ENCODE measurements at regions not wholly inside any gene's neighbourhood (a gene's known extent, or its start where the extent isn't known, plus 50 kb on each side); places are given as distances from the start of the nearest gene placed in this dataset.

DNA sequence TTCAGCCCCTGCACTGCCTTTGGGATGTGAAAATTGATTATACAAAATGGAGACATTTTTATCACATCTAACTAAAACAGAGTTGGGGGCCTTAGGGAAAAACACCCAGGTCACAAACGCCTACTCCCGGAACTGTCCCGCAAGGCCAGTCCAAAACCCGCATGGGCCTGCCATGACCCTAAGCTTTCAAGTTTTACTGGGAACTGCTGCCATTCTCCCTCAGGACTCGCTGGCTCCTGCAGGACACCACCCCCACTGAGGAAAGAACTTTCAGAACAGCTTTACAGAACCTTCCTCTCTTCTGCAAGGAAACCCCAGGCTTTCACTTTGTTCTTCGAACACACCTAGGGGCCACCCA lies 320.4 kb upstream of the HS6ST1 start:
- H3K9me1 ChIP-seq (ENCODE audit: control insufficient read depth, extremely low read depth, insufficient read depth, low read length): no peaks in the 10 kb centered on the region
- no peak overlapping the region for H3K9ac ChIP-seq (ENCODE audit: control insufficient read depth, extremely low read depth, insufficient read depth, low read length)
- no peak overlapping the region for H3K4me2 ChIP-seq (ENCODE audit: control insufficient read depth, extremely low read depth, insufficient read depth, low read depth, low read length)
- no peaks in the 10 kb centered on the region for H3K79me2 ChIP-seq (ENCODE audit: control insufficient read depth, insufficient read depth, low read length)
- no peaks in the 10 kb centered on the region for H3K27me3 ChIP-seq (ENCODE audit: control insufficient read depth, extremely low read depth, insufficient read depth, low read length)
- no peaks in the 10 kb centered on the region for H3K36me3 ChIP-seq (ENCODE audit: control insufficient read depth in 2 of 2, extremely low read depth in 1 of 2, insufficient read depth in 2 of 2, low read length in 2 of 2)
- H4K20me1 ChIP-seq (ENCODE audit: control insufficient read depth, extremely low read depth, insufficient read depth, low read length): no peaks in the 10 kb centered on the region
- dilution Hi-C loops (cut with MboI; ENCODE audit: extremely low pct_ligation_motif_present, low sequenced_read_pairs): no loop called here
- H3K27ac ChIP-seq (ENCODE audit: control insufficient read depth, insufficient read depth, low read length): no peak overlapping the region
- FAIRE-seq (no peak), DNase-seq (ENCODE audit: low read depth, low spot score) (no peak)
- H3K4me3 ChIP-seq (ENCODE audit: control insufficient read depth in 2 of 3, extremely low read depth in 1 of 3, insufficient read depth in 2 of 3, low read depth in 1 of 3, low read length in 3 of 3): no peak overlapping the region
- TF ChIP-seq EZH2 (IDR thresholded peaks at IDR 0.05; ENCODE audit: low read length) (no peak), CTCF (optimal IDR thresholded peaks at IDR 0.05 in 1 of 3, IDR thresholded peaks at IDR 0.05 in 1 of 3, conservative IDR thresholded peaks at IDR 0.05 in 1 of 3; ENCODE audit: extremely low read depth in 1 of 3, insufficient read depth in 2 of 3, low read length in 3 of 3) (no peak)
- no peaks in the 10 kb centered on the region for H3K4me1 ChIP-seq (ENCODE audit: control insufficient read depth, extremely low read depth, insufficient read depth, low read length)
- no peaks in the 10 kb centered on the region for H3K9me3 ChIP-seq (ENCODE audit: control insufficient read depth, low read depth, low read length)
- no peak overlapping the region for H2AFZ ChIP-seq (ENCODE audit: control insufficient read depth, low read length)

DNA sequence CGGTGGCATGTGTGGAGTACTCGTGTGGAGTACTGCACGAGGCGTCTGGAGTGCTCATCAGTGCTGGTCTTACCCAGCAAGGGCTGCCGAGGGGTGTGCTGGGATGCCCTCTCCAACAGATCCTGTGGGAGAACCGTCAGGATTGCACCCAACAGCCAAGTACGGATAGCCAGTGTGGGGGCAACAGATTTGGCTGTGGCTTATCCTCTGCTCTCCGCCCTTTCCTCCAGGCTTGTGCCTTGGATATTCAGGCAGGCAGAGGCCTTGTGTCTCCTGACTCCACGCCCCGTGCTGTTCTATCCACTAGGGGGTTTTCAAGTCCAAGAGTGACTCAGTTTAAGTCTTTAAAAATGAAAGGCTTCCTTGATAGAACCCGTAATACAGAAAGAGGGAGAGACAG lies 321.0 kb upstream of the HS6ST1 start:
- H3K4me1 ChIP-seq (ENCODE audit: control insufficient read depth, extremely low read depth, insufficient read depth, low read length): no peaks in the 10 kb centered on the region
- no peak overlapping the region for H3K27ac ChIP-seq (ENCODE audit: control insufficient read depth, insufficient read depth, low read length)
- dilution Hi-C loops (cut with MboI; ENCODE audit: extremely low pct_ligation_motif_present, low sequenced_read_pairs): no loop called here
- H3K9me1 ChIP-seq (ENCODE audit: control insufficient read depth, extremely low read depth, insufficient read depth, low read length): no peaks in the 10 kb centered on the region
- no peaks in the 10 kb centered on the region for H3K27me3 ChIP-seq (ENCODE audit: control insufficient read depth, extremely low read depth, insufficient read depth, low read length)
- H2AFZ ChIP-seq (ENCODE audit: control insufficient read depth, low read length): no peak overlapping the region
- H3K9me3 ChIP-seq (ENCODE audit: control insufficient read depth, low read depth, low read length): no peaks in the 10 kb centered on the region
- FAIRE-seq (no peak), DNase-seq (ENCODE audit: low read depth, low spot score) (no peak)
- TF ChIP-seq EZH2 (IDR thresholded peaks at IDR 0.05; ENCODE audit: low read length): no peak
- no peak for TF ChIP-seq CTCF (optimal IDR thresholded peaks at IDR 0.05 in 1 of 3, IDR thresholded peaks at IDR 0.05 in 1 of 3, conservative IDR thresholded peaks at IDR 0.05 in 1 of 3; ENCODE audit: extremely low read depth in 1 of 3, insufficient read depth in 2 of 3, low read length in 3 of 3)
- no peaks in the 10 kb centered on the region for H4K20me1 ChIP-seq (ENCODE audit: control insufficient read depth, extremely low read depth, insufficient read depth, low read length)
- H3K79me2 ChIP-seq (ENCODE audit: control insufficient read depth, insufficient read depth, low read length): no peaks in the 10 kb centered on the region
- H3K4me2 ChIP-seq (ENCODE audit: control insufficient read depth, extremely low read depth, insufficient read depth, low read depth, low read length): no peak overlapping the region
- H3K36me3 ChIP-seq (ENCODE audit: control insufficient read depth in 2 of 2, extremely low read depth in 1 of 2, insufficient read depth in 2 of 2, low read length in 2 of 2): no peaks in the 10 kb centered on the region
- H3K9ac ChIP-seq (ENCODE audit: control insufficient read depth, extremely low read depth, insufficient read depth, low read length): no peak overlapping the region
- no peak overlapping the region for H3K4me3 ChIP-seq (ENCODE audit: control insufficient read depth in 2 of 3, extremely low read depth in 1 of 3, insufficient read depth in 2 of 3, low read depth in 1 of 3, low read length in 3 of 3)
